ENCODE measurements at regions not wholly inside any gene's neighbourhood (a gene's known extent, or its start where the extent isn't known, plus 50 kb on each side); places are given as distances from the start of the nearest gene placed in this dataset.

GRCh38 chr5:23756779-23757178 is 249.4 kb downstream of the PRDM9 start:
- no peak for TF ChIP-seq EZH2 (IDR thresholded peaks at IDR 0.05; ENCODE audit: low read depth)
- TF ChIP-seq, protein P1, sequence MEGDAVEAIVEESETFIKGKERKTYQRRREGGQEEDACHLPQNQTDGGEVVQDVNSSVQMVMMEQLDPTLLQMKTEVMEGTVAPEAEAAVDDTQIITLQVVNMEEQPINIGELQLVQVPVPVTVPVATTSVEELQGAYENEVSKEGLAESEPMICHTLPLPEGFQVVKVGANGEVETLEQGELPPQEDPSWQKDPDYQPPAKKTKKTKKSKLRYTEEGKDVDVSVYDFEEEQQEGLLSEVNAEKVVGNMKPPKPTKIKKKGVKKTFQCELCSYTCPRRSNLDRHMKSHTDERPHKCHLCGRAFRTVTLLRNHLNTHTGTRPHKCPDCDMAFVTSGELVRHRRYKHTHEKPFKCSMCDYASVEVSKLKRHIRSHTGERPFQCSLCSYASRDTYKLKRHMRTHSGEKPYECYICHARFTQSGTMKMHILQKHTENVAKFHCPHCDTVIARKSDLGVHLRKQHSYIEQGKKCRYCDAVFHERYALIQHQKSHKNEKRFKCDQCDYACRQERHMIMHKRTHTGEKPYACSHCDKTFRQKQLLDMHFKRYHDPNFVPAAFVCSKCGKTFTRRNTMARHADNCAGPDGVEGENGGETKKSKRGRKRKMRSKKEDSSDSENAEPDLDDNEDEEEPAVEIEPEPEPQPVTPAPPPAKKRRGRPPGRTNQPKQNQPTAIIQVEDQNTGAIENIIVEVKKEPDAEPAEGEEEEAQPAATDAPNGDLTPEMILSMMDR (conservative IDR thresholded peaks at IDR 0.05), result no peak

Measured in PC-9 (cell line).